Nephron progenitor cell (in vitro differentiated cells): ENCODE measurements at regions not wholly inside any gene's neighbourhood (a gene's known extent, or its start where the extent isn't known, plus 50 kb on each side); places are given as distances from the start of the nearest gene placed in this dataset.
A peak's percentile ranks its signal among the peaks of the same experiment; 100 is the strongest.

ENCODE experiments used
- DNase-seq: peaks from one replicate; pipeline ENCODE4 v3.0.0; 2021
- H3K27ac Mint-ChIP-seq: 2 replicates; pipeline ENCODE4 v1.8.0; 2021; ENCODE audit warnings: mild to moderate bottlenecking, moderate library complexity, mixed read lengths
- H3K27me3 Mint-ChIP-seq: 2 replicates; pipeline ENCODE4 v1.8.0; 2021; ENCODE audit warnings: mild to moderate bottlenecking, low read depth, mixed read lengths; ENCODE audit not compliant: poor library complexity
- H3K36me3 Mint-ChIP-seq: 2 replicates; pipeline ENCODE4 v1.8.0; 2021; ENCODE audit warnings: low read depth, mixed read lengths
- H3K4me1 Mint-ChIP-seq: 2 replicates; pipeline ENCODE4 v1.8.0; 2021; ENCODE audit warnings: mixed read lengths
- H3K4me3 Mint-ChIP-seq: 2 replicates; pipeline ENCODE4 v1.8.0; 2021; ENCODE audit warnings: mild to moderate bottlenecking, moderate library complexity, mixed read lengths
- H3K9me3 Mint-ChIP-seq: 2 replicates; pipeline ENCODE4 v1.8.0; 2021; ENCODE audit warnings: mild to moderate bottlenecking, moderate library complexity, mixed read lengths
- TF ChIP-seq, protein P1 (sequence below): fragments of 200-600 bp; sonication (generic); IDR thresholded peaks from 2 replicates; pipeline ENCODE4 v1.5.0; 2021; ENCODE audit warnings: antibody characterized with exemption

DNA sequence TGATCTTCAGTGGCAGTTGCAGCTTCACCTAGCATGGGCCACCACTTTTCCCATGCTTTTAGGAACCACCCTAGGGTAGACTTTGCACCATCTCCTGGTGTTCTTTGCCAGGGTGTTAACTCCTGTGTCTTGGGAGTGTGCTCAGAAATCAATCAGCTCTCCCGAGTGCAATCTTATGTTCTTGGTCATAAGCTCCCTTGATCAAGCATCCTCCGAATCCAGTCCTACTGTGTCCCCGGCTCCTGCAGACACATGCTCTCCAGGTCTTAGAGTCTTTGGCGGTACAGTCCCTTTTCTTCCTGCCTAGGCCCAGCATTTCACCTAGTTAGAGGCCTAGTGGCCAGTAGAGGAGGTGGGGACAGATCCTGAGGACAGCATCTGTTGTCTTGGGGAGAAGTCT is 74.7 kb upstream of the SYN2 start:
- H3K9me3 Mint-ChIP-seq: no peaks in the 10 kb centered on the region
- H3K4me1 Mint-ChIP-seq: no peaks in the 10 kb centered on the region
- no peak overlapping the region for H3K4me3 Mint-ChIP-seq
- no peak overlapping the region for H3K27ac Mint-ChIP-seq
- DNase-seq: no peak
- no peaks in the 10 kb centered on the region for H3K36me3 Mint-ChIP-seq
- TF ChIP-seq, protein P1, sequence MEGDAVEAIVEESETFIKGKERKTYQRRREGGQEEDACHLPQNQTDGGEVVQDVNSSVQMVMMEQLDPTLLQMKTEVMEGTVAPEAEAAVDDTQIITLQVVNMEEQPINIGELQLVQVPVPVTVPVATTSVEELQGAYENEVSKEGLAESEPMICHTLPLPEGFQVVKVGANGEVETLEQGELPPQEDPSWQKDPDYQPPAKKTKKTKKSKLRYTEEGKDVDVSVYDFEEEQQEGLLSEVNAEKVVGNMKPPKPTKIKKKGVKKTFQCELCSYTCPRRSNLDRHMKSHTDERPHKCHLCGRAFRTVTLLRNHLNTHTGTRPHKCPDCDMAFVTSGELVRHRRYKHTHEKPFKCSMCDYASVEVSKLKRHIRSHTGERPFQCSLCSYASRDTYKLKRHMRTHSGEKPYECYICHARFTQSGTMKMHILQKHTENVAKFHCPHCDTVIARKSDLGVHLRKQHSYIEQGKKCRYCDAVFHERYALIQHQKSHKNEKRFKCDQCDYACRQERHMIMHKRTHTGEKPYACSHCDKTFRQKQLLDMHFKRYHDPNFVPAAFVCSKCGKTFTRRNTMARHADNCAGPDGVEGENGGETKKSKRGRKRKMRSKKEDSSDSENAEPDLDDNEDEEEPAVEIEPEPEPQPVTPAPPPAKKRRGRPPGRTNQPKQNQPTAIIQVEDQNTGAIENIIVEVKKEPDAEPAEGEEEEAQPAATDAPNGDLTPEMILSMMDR: no peak
- H3K27me3 Mint-ChIP-seq: peaks cover 6% of the 10 kb centered on the region

DNA sequence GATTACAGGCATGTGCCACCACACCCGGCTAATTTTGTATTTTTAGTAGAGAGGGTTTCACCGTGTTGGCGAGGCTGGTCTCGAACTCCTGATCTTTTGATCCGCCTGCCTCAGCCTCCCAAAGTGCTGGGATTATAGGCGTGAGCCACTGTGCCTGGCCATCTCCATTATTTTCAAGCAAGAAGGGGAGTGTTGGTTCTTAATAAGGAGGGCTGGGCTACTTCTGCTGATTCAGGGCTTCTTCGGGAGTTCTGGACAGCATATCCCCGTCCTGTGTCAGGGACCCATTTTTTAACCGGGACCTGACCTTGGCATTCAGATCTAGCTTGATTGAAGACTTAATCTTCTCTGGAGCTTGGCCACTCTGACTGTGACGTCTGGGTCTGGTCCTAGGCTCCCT is 74.1 kb upstream of the SYN2 start:
- no peak overlapping the region for H3K27ac Mint-ChIP-seq
- no peaks in the 10 kb centered on the region for H3K9me3 Mint-ChIP-seq
- peaks cover 6% of the 10 kb centered on the region for H3K27me3 Mint-ChIP-seq
- DNase-seq: no peak
- no peaks in the 10 kb centered on the region for H3K36me3 Mint-ChIP-seq
- no peak overlapping the region for H3K4me3 Mint-ChIP-seq
- TF ChIP-seq, protein P1: no peak
- H3K4me1 Mint-ChIP-seq: no peaks in the 10 kb centered on the region

DNA sequence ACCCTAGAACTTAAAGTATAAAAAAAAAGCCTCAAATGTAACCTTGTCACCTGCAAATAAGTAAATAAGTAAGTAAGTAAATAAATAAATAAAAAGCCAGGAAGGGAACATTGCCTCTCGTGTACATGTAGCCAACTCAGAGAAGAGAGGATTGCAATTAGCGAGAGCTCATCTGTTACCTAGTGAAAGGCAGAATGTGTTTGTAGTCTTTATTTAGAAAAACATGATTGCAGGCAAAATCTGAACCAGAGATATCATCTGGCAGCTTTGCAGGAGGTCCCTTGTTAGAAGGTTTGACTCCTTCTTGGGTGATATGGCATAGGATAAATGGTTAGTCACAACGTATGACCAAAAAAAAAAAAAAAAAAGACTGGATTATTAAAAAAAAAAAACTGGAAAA is 71.6 kb upstream of the SYN2 start:
- no peak overlapping the region for H3K27ac Mint-ChIP-seq
- H3K4me1 Mint-ChIP-seq: no peaks in the 10 kb centered on the region
- DNase-seq: no peak
- H3K27me3 Mint-ChIP-seq: peaks cover 12% of the 10 kb centered on the region
- H3K4me3 Mint-ChIP-seq: no peak overlapping the region
- TF ChIP-seq, protein P1: no peak
- H3K36me3 Mint-ChIP-seq: no peaks in the 10 kb centered on the region
- H3K9me3 Mint-ChIP-seq: no peaks in the 10 kb centered on the region

DNA sequence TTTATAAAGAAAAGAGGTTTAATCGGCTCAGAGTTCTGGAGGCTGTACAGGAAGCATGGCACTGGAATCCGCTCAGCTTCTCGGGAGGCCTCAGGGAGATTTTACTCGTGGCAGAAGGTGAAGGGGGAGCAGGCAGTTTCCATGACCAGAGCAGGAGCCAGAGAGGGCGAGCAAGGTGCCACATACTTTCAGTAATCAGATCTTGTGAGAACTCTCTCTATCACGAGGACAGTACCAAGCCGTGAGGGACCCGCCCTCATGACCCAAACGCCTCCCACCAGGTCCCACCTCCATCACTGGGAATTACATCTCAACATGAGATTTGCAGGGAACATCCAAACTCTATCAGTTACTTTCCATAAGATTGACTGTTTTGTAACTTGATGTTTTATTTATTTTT is 70.7 kb upstream of the SYN2 start:
- H3K4me1 Mint-ChIP-seq: no peaks in the 10 kb centered on the region
- H3K27me3 Mint-ChIP-seq: peaks cover 13% of the 10 kb centered on the region
- H3K27ac Mint-ChIP-seq: no peak overlapping the region
- H3K4me3 Mint-ChIP-seq: no peak overlapping the region
- DNase-seq: no peak
- H3K9me3 Mint-ChIP-seq: no peaks in the 10 kb centered on the region
- TF ChIP-seq, protein P1: no peak
- no peaks in the 10 kb centered on the region for H3K36me3 Mint-ChIP-seq

DNA sequence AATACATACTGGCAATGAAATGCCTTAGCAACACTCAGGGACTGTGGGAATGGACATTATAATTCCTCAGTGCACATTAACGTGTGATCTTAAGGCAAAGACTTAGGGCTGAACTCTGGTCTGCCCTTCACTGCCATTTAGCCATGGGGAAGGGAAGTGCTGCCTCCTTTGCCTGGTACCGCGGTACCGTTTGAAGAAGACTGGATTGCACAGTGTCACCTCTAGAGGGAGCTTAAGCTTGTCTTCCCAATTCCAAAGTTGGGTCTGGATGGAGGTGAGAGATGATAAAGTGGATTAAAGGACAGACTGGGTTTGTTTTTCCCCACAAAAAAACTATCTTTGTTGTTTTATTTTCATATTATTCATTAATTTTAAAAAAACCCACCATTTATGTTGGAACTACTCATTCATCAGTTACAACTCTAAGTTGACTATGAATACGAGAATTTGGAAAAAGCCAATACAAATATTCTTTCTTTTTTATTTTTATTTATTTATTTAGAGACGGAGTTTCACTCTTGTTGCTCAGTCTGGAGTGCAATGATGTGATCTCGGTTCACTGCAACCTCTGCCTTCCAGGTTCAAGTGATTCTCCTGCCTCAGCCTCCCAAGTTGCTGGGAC is 60.0 kb upstream of the SYN2 start:
- H3K36me3 Mint-ChIP-seq: no peaks in the 10 kb centered on the region
- peak; percentile 23 for DNase-seq
- H3K4me3 Mint-ChIP-seq: no peak overlapping the region
- no peaks in the 10 kb centered on the region for H3K9me3 Mint-ChIP-seq
- no peaks in the 10 kb centered on the region for H3K4me1 Mint-ChIP-seq
- H3K27ac Mint-ChIP-seq: no peak overlapping the region
- TF ChIP-seq, protein P1: peak; percentile 61
- H3K27me3 Mint-ChIP-seq: peaks cover 4% of the 10 kb centered on the region

DNA sequence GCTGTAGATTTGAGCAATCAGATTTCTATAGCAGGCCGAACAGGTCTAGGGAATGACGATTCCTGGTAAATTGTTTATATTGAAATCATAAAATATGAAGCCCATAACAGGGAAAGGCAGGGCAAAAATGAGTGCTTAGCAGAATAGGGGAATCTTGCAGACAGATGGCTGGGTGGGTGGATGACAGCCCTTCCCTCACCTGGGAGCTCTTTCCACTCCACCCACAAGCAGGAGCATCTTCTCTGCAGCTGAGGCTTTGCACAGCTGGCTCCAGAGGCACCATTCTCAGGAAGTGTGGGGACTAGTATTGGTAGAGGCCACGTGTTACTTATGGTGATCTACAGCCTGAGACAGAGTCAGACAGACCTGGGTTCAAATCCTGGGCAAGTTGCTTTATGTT is 55.9 kb upstream of the SYN2 start:
- Mint-ChIP-seq H3K9me3 (no peaks in the 10 kb centered on the region), H3K4me1 (no peaks in the 10 kb centered on the region), H3K36me3 (no peaks in the 10 kb centered on the region), H3K27ac (no peak overlapping the region), H3K27me3 (peaks cover 13% of the 10 kb centered on the region), H3K4me3 (no peak overlapping the region)
- TF ChIP-seq, protein P1: no peak
- DNase-seq: no peak
